ENCODE measurements at regions not wholly inside any gene's neighbourhood (a gene's known extent, or its start where the extent isn't known, plus 50 kb on each side); places are given as distances from the start of the nearest gene placed in this dataset.

DNA sequence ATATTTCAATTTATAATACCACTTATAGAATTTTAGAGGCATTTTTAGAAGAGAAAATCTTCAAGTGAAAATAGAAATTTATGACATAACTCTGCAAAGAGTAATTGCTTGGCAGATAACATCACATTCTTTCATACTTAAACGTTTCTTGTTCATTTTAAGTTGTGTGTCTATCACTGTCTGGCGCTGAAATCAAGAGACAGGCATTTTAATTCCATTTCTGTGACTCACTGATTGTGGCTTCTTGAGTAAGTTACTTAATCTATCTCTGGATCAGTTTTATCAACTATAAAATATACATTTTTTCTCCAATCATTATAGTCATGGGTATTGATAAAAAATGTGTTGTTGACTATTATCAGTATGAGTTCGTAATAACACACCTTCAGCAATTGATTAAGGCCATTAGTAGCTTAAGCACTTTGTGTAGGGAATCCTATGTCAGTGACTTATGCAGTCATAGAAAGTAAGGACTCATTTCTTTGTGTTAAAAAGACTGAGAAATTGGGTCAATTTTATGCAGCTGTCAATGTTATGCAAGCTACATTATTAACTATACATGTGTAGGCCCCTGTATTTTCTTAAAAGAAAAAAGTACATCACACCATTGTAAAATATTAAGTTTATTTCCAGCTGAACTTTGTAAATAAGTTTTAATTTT is 497.3 kb downstream of the CCDC85A start:
- DNase-seq (ENCODE audit: low read depth): no peak
- no peak overlapping the region for H3K4me3 ChIP-seq (ENCODE audit: low read depth, low read length)
- TF ChIP-seq MAX (IDR thresholded peaks at IDR 0.05; ENCODE audit: low read depth, low read length) (no peak), MYC (IDR thresholded peaks at IDR 0.05; ENCODE audit: low read depth, low read length) (no peak), POLR2A (IDR thresholded peaks at IDR 0.05; ENCODE audit: extremely low read depth, insufficient read length) (no peak)
- TF ChIP-seq, protein P1, sequence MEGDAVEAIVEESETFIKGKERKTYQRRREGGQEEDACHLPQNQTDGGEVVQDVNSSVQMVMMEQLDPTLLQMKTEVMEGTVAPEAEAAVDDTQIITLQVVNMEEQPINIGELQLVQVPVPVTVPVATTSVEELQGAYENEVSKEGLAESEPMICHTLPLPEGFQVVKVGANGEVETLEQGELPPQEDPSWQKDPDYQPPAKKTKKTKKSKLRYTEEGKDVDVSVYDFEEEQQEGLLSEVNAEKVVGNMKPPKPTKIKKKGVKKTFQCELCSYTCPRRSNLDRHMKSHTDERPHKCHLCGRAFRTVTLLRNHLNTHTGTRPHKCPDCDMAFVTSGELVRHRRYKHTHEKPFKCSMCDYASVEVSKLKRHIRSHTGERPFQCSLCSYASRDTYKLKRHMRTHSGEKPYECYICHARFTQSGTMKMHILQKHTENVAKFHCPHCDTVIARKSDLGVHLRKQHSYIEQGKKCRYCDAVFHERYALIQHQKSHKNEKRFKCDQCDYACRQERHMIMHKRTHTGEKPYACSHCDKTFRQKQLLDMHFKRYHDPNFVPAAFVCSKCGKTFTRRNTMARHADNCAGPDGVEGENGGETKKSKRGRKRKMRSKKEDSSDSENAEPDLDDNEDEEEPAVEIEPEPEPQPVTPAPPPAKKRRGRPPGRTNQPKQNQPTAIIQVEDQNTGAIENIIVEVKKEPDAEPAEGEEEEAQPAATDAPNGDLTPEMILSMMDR (IDR thresholded peaks at IDR 0.05; ENCODE audit: low read depth, low read length): no peak

DNA sequence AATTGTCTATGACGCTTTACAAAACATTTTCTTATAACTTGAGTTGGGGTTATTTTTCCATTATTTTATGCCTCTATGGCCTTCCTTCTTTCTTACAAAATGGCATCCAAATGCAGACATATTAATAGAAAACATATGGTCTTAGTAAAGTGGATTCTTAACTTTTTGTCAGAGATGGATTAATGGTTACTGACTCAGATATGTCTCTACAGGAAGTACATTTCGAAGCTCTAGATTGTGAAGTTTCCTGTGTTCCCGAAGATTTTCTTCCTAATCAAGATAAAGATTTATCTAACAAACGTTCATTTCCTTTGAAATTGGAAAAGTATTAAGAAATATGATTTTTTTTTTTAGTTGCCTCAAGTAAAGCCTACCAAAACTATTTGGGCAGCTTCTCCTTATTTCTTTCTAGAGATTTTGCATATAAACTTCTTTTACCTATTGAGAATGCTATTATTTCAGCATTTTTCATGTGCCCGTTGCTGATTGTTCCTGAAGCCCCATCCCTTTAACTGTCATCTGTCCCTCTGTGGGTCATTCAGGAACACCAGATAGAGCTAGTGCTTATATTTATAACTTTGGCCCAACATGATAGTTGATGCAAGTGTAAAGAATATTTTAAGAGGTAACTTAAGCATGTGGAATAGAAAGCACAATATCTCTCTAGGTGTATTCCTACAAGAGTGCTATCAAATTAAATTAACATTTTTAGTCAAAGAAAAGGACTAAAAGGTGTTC is 498.0 kb downstream of the CCDC85A start:
- TF ChIP-seq MAX (IDR thresholded peaks at IDR 0.05; ENCODE audit: low read depth, low read length) (no peak), POLR2A (IDR thresholded peaks at IDR 0.05; ENCODE audit: extremely low read depth, insufficient read length) (no peak), MYC (IDR thresholded peaks at IDR 0.05; ENCODE audit: low read depth, low read length) (no peak)
- TF ChIP-seq, protein P1 (IDR thresholded peaks at IDR 0.05; ENCODE audit: low read depth, low read length): no peak
- no peak overlapping the region for H3K4me3 ChIP-seq (ENCODE audit: low read depth, low read length)
- no peak for DNase-seq (ENCODE audit: low read depth)

GRCh38 chr2:56682397-56682760 is 498.6 kb downstream of the CCDC85A start:
- TF ChIP-seq POLR2A (IDR thresholded peaks at IDR 0.05; ENCODE audit: extremely low read depth, insufficient read length) (no peak), MYC (IDR thresholded peaks at IDR 0.05; ENCODE audit: low read depth, low read length) (no peak), MAX (IDR thresholded peaks at IDR 0.05; ENCODE audit: low read depth, low read length) (no peak)
- TF ChIP-seq, protein P1 (IDR thresholded peaks at IDR 0.05; ENCODE audit: low read depth, low read length): no peak
- no peak overlapping the region for H3K4me3 ChIP-seq (ENCODE audit: low read depth, low read length)
- DNase-seq (ENCODE audit: low read depth): no peak

DNA sequence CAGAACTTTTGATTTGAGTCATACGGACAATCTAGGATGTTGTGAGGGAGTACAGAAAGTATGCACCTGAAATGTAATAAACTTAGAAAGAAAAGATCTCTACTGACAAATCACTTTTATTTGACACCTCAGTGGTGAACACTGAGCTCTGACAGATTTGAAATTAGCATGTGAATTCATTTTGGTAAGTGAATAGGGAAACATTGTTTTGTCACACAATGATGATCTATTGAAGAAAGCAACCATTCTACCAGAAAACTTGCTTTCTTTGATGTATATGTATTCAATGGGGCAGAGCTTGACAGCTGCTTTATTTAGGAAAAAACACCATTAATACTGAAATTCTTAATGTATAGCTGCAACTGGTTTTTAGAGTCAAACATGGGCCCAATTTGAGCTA is 500.5 kb downstream of the CCDC85A start:
- no peak overlapping the region for H3K4me3 ChIP-seq (ENCODE audit: low read depth, low read length)
- no peak for DNase-seq (ENCODE audit: low read depth)
- TF ChIP-seq POLR2A (IDR thresholded peaks at IDR 0.05; ENCODE audit: extremely low read depth, insufficient read length) (no peak), MAX (IDR thresholded peaks at IDR 0.05; ENCODE audit: low read depth, low read length) (no peak), MYC (IDR thresholded peaks at IDR 0.05; ENCODE audit: low read depth, low read length) (no peak)
- TF ChIP-seq, protein P1 (IDR thresholded peaks at IDR 0.05; ENCODE audit: low read depth, low read length): no peak

DNA sequence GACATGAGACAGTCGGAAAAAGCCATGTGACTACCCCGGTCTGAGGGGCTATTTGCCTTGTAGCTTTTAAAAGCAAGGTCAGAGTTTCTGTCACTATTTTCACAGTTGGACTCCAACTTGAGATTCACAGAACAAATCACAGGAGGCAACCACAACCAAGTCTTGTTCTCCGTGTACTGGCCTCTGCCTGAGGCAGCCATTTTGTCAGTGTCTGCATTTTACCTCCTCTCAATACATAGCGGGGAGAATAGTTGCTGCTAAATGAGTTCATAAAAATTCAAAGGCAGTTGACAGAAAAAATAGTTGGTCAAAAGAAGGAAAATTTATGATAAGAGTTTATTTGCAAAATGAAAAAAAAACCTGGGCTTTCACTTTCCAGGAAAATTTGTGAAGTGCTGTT is 501.4 kb downstream of the CCDC85A start:
- H3K4me3 ChIP-seq (ENCODE audit: low read depth, low read length): no peak overlapping the region
- DNase-seq (ENCODE audit: low read depth): no peak
- TF ChIP-seq MAX (IDR thresholded peaks at IDR 0.05; ENCODE audit: low read depth, low read length) (no peak), POLR2A (IDR thresholded peaks at IDR 0.05; ENCODE audit: extremely low read depth, insufficient read length) (no peak), MYC (IDR thresholded peaks at IDR 0.05; ENCODE audit: low read depth, low read length) (no peak)
- TF ChIP-seq, protein P1 (IDR thresholded peaks at IDR 0.05; ENCODE audit: low read depth, low read length): no peak

All from NB4 (cell line).